ENCODE measurements at regions not wholly inside any gene's neighbourhood (a gene's known extent, or its start where the extent isn't known, plus 50 kb on each side); places are given as distances from the start of the nearest gene placed in this dataset.
A peak's percentile ranks its signal among the peaks of the same experiment; 100 is the strongest.
"Not testable (repeated sequence)": the region's sequence is repeated elsewhere in the genome, so short reads cannot be mapped to it uniquely, and the experiment has no call there.

DNA sequence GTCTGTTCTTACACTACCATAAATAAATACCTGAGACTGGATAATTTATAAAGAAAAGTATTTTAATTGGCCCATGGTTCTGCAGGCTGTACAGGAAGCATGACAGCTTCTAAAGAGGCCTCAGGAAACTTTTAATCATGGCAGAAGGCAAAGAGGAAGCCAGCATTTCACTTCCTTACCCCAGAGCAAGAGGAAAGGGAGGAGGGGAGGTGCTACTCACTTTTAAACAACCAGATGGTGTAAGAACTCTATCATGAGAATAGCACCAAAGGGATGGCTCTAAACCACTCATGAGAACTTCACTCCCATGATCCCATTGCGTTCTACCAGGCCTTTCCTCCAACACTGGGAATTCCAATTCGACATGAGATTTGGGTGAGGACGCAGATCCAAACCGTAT lies 344.4 kb upstream of the SLC39A10 start:
- no peak for DNase-seq (ENCODE audit: low spot score)

DNA sequence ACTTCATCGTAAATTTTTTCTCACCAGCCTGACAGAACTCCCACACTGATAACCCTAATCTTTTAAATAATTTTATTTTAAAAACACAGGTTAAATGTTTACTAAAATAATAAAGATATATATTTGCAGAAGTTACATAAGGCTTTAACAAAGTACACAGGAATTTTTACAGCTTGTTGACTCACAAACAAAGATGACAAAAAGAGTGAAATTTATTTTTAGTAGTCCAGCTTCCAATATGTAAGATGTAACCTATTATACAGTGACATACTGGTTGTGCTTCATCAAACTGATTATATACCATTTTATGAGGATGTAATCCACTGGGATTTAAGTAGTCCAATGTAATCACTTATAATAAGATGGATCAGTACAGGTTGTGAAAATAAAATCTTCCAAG lies 348.9 kb upstream of the SLC39A10 start:
- no peak for DNase-seq (ENCODE audit: low spot score)

- no peak for DNase-seq (ENCODE audit: low spot score)
These were observed 349.3 kb upstream of the SLC39A10 start for GRCh38 chr2:195307751-195308150.

DNA sequence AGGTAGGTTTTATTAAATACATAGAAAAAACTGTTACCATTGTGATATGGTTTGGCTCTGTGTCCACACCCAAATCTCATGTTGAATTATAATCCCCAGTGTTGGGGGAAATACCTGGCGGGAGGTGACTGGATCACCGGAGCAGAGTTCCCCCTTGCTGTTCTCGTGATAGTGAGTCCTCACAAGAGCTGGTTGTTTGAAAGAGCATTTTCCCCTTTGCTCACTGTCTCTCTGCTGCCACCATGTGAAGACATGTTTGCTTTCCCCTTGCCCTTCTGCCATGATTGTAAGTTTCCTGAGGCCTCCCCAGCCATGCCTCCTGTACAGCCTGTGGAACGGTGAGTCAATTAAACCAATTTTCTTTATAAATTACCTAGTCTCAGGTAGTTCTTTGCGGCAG lies 352.7 kb upstream of the SLC39A10 start:
- peak; percentile 18 for DNase-seq (ENCODE audit: low spot score)

DNA sequence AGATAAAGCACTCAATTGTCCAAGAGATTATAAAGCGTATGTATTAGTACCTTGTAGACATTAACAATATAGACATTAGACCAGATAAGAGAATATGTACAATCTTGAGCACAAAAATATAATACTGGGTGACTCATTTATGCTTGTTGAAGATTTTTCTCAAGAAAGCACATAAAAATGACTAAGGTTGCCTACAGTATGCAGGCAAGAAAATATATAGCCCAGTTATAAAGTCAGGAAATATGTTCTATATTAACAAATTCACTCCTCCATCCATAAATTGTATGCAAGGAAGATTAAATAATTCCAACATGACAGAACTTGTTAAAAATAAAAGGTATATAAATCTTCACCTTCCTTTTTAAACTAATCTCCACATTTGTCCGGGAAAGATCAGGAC lies 356.4 kb upstream of the SLC39A10 start:
- DNase-seq (ENCODE audit: low spot score) = no peak

GRCh38 chr2:195299600-195299999 lies 357.4 kb upstream of the SLC39A10 start:
- no peak for DNase-seq (ENCODE audit: low spot score)

DNA sequence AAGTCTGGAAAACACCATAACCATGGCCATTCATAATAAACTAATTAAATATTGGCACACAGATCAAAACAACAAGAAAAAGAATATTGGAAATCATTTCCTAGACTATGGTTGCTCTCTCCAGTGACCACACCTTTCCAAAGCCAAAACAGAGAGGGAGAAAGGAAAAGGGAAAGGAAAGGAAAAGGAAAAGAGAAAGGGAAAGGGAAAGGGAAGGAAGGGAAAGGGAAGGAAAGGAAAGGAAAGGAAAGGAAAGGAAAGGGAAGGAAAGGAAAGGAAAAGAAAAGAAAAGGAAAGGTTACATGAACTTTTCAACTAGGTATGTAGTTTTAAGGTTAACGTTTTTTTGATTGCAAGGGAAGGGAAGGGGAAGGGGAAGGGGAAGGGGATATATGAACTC lies 360.5 kb upstream of the SLC39A10 start:
- DNase-seq (ENCODE audit: low spot score) = no peak

DNA sequence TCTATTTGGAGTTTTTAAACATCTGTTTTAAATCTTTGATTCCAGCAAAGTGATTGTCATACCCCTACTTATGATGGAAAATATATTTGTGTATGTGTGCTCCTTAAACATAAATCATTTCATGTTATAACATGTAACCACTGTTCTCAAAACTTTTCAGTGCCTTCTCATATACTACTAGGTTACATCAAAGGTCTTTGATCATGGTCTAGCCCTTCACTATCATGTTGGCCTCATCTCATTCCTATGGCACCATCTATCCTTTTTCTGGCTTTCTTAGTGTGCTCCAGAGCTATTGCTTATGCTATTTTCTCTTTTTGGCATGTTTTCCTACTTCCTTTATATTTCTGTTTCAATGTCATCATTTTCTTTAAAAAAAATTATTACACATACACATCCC lies 367.9 kb upstream of the SLC39A10 start:
- no peak for DNase-seq (ENCODE audit: low spot score)

GRCh38 chr2:195279840-195280427 lies 377.1 kb upstream of the SLC39A10 start:
- DNase-seq (ENCODE audit: low spot score) = no peak

DNA sequence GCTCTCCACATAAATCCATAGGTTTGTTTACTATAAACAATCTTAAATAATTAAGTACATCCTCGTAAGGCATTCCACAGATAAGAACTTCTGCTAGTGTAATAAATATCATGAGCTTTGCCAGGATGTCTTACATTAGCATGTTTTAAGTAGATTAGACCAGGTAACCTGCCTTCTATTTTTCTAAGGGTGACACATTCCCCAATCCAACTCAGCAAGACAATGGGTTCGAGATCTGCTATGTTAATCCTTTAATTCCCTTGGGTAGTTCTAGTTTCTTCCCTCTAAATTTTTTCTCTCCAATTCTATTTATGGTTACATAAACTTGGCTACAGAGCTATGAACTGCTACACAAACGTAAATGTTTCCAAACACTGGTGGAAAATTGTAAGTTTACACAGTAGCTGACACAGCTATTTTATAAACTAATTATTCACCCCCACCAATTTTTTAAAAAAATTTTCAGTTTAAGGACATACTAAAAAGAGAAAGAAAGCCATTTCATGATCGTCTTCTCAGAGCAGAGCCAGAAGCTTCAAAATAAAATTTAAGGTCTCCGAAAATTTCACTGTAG lies 386.5 kb upstream of the SLC39A10 start:
- DNase-seq (ENCODE audit: low spot score) = no peak

GRCh38 chr2:195269220-195269619 lies 387.8 kb upstream of the SLC39A10 start:
- no peak for DNase-seq (ENCODE audit: low spot score)

DNA sequence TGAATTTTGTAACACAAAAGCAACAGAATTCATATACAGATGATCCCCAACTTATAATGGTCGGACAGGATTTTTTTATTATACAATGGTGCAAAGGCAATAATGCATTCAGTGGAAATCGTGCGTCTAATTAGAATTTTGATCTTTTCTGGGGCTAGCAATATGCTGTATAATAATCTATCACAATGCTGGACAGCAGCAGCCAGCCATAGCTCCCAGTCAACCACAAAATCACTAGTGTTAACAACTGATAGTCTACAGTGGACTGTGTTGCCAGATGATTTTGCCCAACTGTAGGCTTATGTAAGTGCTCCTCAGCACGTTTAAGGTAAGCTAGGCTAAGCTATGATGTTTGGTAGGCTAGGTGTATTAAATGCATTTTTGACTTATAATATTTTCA lies 399.0 kb upstream of the SLC39A10 start:
- no peak for DNase-seq (ENCODE audit: low spot score)

DNA sequence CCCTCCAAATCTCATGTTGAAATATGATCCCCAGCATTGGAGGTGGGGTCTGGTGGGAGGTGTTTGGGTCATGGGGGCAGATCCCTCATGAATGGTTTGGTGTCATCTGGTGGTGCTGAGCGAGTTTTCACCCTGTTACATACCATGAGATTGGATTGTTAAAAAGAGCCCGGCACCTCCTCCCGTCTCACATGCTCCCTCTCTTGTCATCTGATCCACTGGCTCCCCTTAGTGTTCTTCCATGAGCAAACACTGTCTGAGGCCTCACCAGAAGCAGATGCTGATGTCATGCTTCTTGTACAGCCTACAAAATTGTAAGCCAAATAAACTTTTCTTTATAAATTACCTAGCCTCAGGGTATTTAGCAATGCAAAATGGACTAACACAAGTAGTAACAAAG lies 405.0 kb upstream of the SLC39A10 start:
- no peak for DNase-seq (ENCODE audit: low spot score)

DNA sequence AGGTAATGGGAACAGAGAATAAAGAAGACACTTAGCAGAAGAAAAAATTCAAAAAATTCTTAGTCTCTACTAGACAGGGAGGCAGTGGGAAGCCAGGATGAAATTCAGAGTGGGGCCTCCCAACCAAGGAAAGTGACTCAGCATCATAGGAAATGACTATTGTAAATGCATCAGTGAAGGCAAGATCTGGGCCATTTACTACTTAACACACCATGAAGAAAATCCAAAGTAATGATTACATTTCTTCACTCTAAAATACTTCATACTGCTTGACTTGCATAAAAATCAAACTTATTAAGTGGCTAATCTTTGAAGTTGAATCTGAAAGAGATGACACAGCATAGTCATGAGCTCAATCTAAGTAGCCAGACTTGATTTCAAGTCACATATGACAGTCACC lies 405.8 kb upstream of the SLC39A10 start:
- no peak for DNase-seq (ENCODE audit: low spot score)

DNA sequence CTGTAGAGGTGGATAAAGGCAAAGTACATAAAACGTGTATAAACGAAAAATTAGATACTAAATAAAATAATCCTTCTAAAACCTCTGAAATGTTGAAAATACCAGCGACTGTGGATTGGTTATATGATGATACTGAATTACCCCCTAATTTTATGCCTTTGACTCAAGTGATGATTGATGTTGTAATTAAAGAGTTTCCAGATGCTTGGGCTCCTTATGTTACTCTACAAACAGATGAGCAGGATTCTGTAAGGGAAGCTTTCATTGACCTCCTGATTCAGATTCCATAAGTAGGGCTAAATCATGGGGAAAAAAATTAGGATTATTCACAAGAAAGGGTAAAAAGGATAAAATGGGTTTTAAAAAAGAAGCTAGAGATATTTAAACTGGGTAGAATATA lies 418.2 kb upstream of the SLC39A10 start:
- DNase-seq (ENCODE audit: low spot score) = no peak

DNA sequence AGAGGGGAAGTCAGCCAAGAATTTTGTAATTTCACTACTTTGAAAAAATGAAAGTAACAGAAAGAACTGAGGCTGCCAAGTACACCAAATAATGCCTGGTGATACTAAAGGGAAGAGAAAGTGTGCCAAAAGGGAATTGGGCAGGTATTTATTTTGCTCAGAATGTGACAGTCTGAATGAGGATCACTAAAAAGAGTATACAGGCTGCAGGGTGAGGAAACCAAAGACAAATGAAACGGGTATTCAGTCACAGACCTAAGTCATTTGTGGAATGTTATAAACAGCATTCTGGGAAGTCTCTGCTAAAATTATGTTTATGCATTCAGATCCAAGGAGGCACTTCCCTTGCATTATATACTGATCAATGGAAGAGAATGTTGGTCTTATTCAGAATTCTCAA lies 418.6 kb upstream of the SLC39A10 start:
- DNase-seq (ENCODE audit: low spot score) = no peak

DNA sequence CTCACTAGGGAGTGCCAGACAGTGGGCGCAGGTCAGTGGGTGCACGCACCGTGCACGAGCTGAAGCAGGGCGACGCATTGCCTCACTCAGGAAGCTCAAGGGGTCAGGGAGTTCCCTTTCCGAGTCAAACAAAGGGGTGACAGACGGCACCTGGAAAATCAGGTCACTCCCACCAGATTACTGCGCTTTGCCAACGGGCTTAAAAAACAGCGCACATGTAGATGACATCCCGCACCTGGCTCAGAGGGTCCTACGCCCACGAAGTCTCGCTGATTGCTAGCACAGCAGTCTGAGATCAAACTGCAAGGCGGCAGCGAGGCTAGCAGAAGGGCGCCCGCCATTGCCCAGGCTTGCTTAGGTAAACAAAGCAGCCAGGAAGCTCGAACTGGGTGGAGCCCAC lies 428.5 kb upstream of the SLC39A10 start:
- not testable (repeated sequence) for DNase-seq (ENCODE audit: low spot score)

DNA sequence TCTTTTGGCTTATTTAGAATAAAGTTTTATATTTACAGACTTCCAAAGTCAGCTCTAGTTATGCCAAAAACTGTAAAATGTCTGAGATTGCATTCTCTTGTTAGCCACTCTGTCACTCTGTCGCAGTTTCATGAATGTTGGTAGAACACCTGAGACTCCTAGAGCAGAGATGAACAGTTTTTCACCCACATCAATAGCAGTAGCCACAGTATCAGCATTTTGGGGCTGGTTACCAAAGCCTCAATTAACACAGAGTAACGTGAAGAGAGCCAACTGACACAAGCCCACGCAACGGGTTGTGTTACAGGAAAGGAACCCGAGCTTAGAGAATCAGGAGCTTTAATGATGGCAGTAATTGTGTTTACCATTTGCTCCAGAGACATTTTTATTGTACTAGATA lies 443.0 kb upstream of the SLC39A10 start:
- no peak for DNase-seq (ENCODE audit: low spot score)

- DNase-seq (ENCODE audit: low spot score) = no peak
These were observed 444.4 kb upstream of the SLC39A10 start for GRCh38 chr2:195212586-195212985.

GRCh38 chr2:195202163-195202845 lies 454.7 kb upstream of the SLC39A10 start:
- no peak for DNase-seq (ENCODE audit: low spot score)

DNA sequence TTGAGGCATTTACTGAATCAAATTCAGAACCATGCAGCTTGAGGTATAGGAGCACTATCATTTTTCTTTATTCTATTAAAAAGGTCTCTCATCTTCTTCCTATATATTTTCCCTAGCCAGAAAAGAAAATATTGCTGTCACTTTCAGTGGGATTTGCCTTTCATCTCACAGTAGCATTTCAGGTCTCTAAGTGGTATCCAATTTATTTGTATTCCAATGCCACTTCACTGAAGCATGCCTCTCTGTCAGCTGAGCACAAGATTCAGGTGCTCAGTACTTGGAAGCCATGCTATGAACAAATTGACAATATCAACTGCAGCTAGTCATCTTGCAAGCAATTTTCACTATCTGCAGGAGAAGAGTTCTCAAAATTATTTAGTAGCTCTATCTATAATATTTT lies 457.2 kb upstream of the SLC39A10 start:
- no peak for DNase-seq (ENCODE audit: low spot score)

DNA sequence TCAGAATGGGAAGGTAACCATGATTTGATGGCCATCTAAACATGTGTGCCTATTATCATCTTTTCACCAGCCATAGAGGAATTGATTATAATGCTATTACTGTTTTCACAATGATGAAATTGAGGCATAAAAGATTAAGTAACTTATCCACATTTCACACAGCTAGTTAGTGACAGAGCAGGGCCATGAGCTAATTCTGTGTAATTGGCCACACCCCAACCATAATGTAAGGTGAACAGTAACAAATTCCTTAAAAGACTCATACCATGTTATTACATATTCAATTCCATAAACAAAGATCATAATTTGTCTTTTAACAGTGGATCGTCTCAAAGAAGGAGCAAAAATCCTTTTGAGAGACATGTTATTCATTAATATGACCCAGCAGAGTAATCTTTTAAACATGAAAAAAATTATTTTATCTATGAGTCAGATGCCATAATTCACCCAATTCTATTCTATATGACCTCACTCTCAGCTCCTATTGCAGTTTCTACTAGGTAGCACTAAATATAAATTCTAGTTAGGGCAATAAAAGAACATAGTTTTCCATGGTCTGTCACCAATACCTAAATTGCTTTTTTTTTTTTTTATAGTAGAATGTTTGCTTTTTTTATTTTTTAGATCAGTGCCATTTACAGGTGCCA lies 475.8 kb upstream of the SLC39A10 start:
- no peak for DNase-seq (ENCODE audit: low spot score)

DNA sequence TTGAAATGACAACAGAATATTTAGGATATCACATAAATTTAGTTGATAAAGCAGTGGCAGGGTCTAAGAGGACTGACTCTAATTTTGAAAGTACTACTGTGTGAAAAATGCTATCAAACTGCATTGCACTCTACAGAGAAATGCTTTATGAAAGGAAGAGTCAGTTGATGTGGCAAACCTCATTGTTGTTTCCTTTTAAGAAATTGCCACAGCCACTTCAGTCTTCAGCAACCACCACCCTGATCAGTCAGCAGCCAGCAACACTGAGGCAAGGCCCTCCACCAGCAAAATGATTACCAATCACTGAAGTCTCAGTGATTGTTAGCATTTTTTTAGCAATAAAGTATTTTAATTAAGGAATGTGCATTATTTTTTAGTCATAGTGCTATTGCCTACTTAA lies 488.7 kb upstream of the SLC39A10 start:
- DNase-seq (ENCODE audit: low spot score) = no peak
